ENCODE measurements at regions not wholly inside any gene's neighbourhood (a gene's known extent, or its start where the extent isn't known, plus 50 kb on each side); places are given as distances from the start of the nearest gene placed in this dataset.

- DNase-seq: peak; percentile 68 to 77
- TF ChIP-seq POLR2A (IDR thresholded peaks at IDR 0.05; ENCODE audit: low read length) (no peak), GATA1 (IDR thresholded peaks at IDR 0.05; ENCODE audit: low read depth, low read length) (no peak)
Observed at GRCh38 chr4:101730291-101731117, 60.0 kb upstream of the BANK1 start.

- TF ChIP-seq POLR2A (IDR thresholded peaks at IDR 0.05; ENCODE audit: low read length) (no peak), GATA1 (IDR thresholded peaks at IDR 0.05; ENCODE audit: low read depth, low read length) (no peak)
- no peak for DNase-seq
Observed at GRCh38 chr4:101727238-101727637, 63.3 kb upstream of the BANK1 start.

- TF ChIP-seq GATA1 (IDR thresholded peaks at IDR 0.05; ENCODE audit: low read depth, low read length) (no peak), POLR2A (IDR thresholded peaks at IDR 0.05; ENCODE audit: low read length) (no peak)
- DNase-seq: no peak
Observed at GRCh38 chr4:101724093-101724492, 66.4 kb upstream of the BANK1 start.

- DNase-seq: no peak
- TF ChIP-seq POLR2A (IDR thresholded peaks at IDR 0.05; ENCODE audit: low read length): no peak
- TF ChIP-seq GATA1 (IDR thresholded peaks at IDR 0.05; ENCODE audit: low read depth, low read length): no peak
Observed at GRCh38 chr4:101718810-101719209, 71.7 kb upstream of the BANK1 start.

- DNase-seq: no peak
Observed at GRCh38 chr4:101711590-101712260, 78.8 kb upstream of the BANK1 start.

GRCh38 chr4:101710806-101711205 lies 79.7 kb upstream of the BANK1 start:
- no peak for DNase-seq
- TF ChIP-seq POLR2A (IDR thresholded peaks at IDR 0.05; ENCODE audit: low read length): no peak

More at GRCh38 chr4:101711590-101712260, 78.8 kb upstream of the BANK1 start:
- no peak for TF ChIP-seq GATA1 (IDR thresholded peaks at IDR 0.05; ENCODE audit: low read depth, low read length)
- TF ChIP-seq POLR2A (IDR thresholded peaks at IDR 0.05; ENCODE audit: low read length): no peak

DNA sequence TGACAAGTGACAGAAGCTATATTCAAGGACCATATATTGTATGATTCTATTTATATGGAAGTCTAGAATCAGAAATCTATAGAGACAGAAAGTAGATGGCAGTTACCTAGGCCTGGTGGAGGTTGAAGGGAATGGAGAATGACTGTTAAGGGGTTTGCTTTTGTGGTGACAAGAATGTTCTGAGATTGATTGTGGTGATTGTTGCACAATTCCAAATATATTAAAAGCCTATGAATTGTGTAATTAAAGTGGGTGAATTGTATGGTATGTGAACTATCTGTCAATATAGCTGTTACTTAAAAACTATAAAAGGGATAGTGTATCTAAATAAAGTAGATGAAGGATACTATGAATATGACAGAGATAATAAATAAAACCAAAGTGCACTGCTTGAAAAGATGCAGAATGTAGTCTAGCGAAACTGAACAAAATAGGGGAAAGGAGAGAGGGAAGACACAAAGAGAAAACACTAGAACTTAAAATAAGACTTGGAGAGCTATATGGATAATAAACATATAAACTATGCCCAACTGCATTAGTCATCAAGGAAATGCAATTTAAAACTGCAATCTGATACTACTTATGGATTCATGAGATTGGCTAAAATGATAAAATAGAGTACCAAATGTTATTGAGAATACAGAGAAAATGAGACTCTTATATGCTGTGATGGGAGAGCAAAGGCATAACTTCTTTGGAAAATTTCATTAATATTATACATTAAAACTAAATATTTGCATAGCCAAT lies 82.1 kb upstream of the BANK1 start:
- no peak for DNase-seq
- TF ChIP-seq POLR2A (IDR thresholded peaks at IDR 0.05; ENCODE audit: low read length): no peak
- TF ChIP-seq GATA1 (IDR thresholded peaks at IDR 0.05; ENCODE audit: low read depth, low read length): no peak

- no peak for DNase-seq
- no peak for TF ChIP-seq POLR2A (IDR thresholded peaks at IDR 0.05; ENCODE audit: low read length)
- TF ChIP-seq GATA1 (IDR thresholded peaks at IDR 0.05; ENCODE audit: low read depth, low read length): no peak
Observed at GRCh38 chr4:101707596-101707995, 82.9 kb upstream of the BANK1 start.

DNA sequence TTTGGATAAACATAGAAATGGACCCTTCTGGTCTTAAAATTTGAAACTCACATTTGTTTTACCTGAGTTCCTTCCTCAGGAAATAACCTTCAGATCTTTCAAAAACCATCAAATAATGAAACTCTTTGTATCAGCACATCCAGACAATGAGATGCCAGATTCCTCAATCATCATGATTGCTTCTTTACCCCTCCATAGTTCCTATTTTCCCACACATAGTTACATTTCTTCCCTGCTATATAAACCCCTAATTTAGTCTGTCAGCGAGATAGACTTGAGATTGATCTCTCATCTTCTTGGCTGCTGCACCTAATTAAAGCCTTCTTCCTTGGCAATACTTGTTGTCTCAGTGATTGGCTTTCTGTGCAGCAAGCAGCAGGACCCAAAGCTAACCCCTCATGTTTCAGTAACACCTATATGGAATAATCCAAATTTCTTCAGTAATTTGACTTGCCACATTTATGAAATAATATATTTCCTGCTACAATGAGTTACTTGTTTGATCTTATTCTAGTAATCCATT lies 83.9 kb upstream of the BANK1 start:
- TF ChIP-seq POLR2A (IDR thresholded peaks at IDR 0.05; ENCODE audit: low read length) (no peak), GATA1 (IDR thresholded peaks at IDR 0.05; ENCODE audit: low read depth, low read length) (no peak)
- DNase-seq: no peak

GRCh38 chr4:101701551-101701950 lies 89.0 kb upstream of the BANK1 start:
- no peak for DNase-seq
- no peak for TF ChIP-seq POLR2A (IDR thresholded peaks at IDR 0.05; ENCODE audit: low read length)
- no peak for TF ChIP-seq GATA1 (IDR thresholded peaks at IDR 0.05; ENCODE audit: low read depth, low read length)

GRCh38 chr4:101699441-101700124 lies 90.9 kb upstream of the BANK1 start:
- no peak for DNase-seq
- TF ChIP-seq POLR2A (IDR thresholded peaks at IDR 0.05; ENCODE audit: low read length) (no peak), GATA1 (IDR thresholded peaks at IDR 0.05; ENCODE audit: low read depth, low read length) (no peak)

GRCh38 chr4:101697266-101697665 lies 93.3 kb upstream of the BANK1 start:
- no peak for TF ChIP-seq GATA1 (IDR thresholded peaks at IDR 0.05; ENCODE audit: low read depth, low read length)
- TF ChIP-seq POLR2A (IDR thresholded peaks at IDR 0.05; ENCODE audit: low read length): no peak
- DNase-seq: no peak

GRCh38 chr4:101696276-101697010 lies 94.1 kb upstream of the BANK1 start:
- DNase-seq: no peak

More at GRCh38 chr4:101696276-101697010, 94.1 kb upstream of the BANK1 start:
- TF ChIP-seq POLR2A (IDR thresholded peaks at IDR 0.05; ENCODE audit: low read length) (no peak), GATA1 (IDR thresholded peaks at IDR 0.05; ENCODE audit: low read depth, low read length) (no peak)
